Activated naive CD4-positive, alpha-beta T cell treated with anti-CD3 and anti-CD28 coated beads, Interleukin-2, amount 10 ng/mL, durations not matched to agents 7 days and 5 days (primary cell): ENCODE measurements at regions not wholly inside any gene's neighbourhood (a gene's known extent, or its start where the extent isn't known, plus 50 kb on each side); places are given as distances from the start of the nearest gene placed in this dataset.
A peak's percentile ranks its signal among the peaks of the same experiment; 100 is the strongest.
"Not testable (repeated sequence)": the region's sequence is repeated elsewhere in the genome, so short reads cannot be mapped to it uniquely, and the experiment has no call there.

Experiments
- CTCF ChIA-PET: fragments of 350-600 bp; sonication (Branson Sonifier 250); formaldehyde crosslinking; loops from one replicate; lab custom pipeline; 2021; ENCODE audit warnings: antibody characterized with exemption; lab: Charles Lee
- DNase-seq: peaks from one replicate; pipeline ENCODE4 v3.0.0-alpha.2; 2020
- H3K27ac Mint-ChIP-seq: one replicate; pipeline ENCODE4 v1.8.0; 2021; ENCODE audit warnings: mild to moderate bottlenecking, moderate library complexity, mixed read lengths
- H3K27me3 Mint-ChIP-seq: one replicate; pipeline ENCODE4 v1.8.0; 2021; ENCODE audit warnings: mild to moderate bottlenecking, mixed read lengths
- H3K36me3 Mint-ChIP-seq: one replicate; pipeline ENCODE4 v1.8.0; 2021; ENCODE audit warnings: mixed read lengths
- H3K4me1 Mint-ChIP-seq: one replicate; pipeline ENCODE4 v1.8.0; 2021; ENCODE audit warnings: mixed read lengths
- H3K4me3 Mint-ChIP-seq: one replicate; pipeline ENCODE4 v1.8.0; 2021; ENCODE audit warnings: mild to moderate bottlenecking, moderate library complexity, mixed read lengths
- H3K9me3 Mint-ChIP-seq: one replicate; pipeline ENCODE4 v1.8.0; 2021; ENCODE audit warnings: mixed read lengths

- Mint-ChIP-seq H3K9me3 (no peaks in the 10 kb centered on the region), H3K27me3 (no peaks in the 10 kb centered on the region), H3K27ac (no peak overlapping the region), H3K4me3 (no peak overlapping the region), H3K36me3 (no peaks in the 10 kb centered on the region), H3K4me1 (no peaks in the 10 kb centered on the region)
- no peak for DNase-seq
- CTCF ChIA-PET: interaction anchor here (1.4 kb wide), 1 partner anchor 9 kb away, joined by 4 read pairs; no protein-coding TSS in a partner anchor
Measured at GRCh38 chr1:219422811-219423598, 189.9 kb downstream of the ZC3H11B start.

- H3K27ac Mint-ChIP-seq: no peak overlapping the region
- CTCF ChIA-PET: no interaction called here
- no peaks in the 10 kb centered on the region for H3K36me3 Mint-ChIP-seq
- H3K9me3 Mint-ChIP-seq: no peaks in the 10 kb centered on the region
- no peak overlapping the region for H3K4me3 Mint-ChIP-seq
- H3K4me1 Mint-ChIP-seq: no peaks in the 10 kb centered on the region
- no peak for DNase-seq
- H3K27me3 Mint-ChIP-seq: no peaks in the 10 kb centered on the region
Measured at GRCh38 chr1:219420913-219421312, 192.0 kb downstream of the ZC3H11B start.

GRCh38 chr1:219419860-219420259, 193.0 kb downstream of the ZC3H11B start:
- no peak for DNase-seq
- Mint-ChIP-seq H3K27me3 (no peaks in the 10 kb centered on the region), H3K27ac (no peak overlapping the region), H3K4me3 (no peak overlapping the region), H3K9me3 (no peaks in the 10 kb centered on the region), H3K4me1 (no peaks in the 10 kb centered on the region), H3K36me3 (no peaks in the 10 kb centered on the region)
- CTCF ChIA-PET: no interaction called here

- Mint-ChIP-seq H3K4me1 (no peaks in the 10 kb centered on the region), H3K4me3 (no peak overlapping the region), H3K36me3 (no peaks in the 10 kb centered on the region), H3K27ac (no peak overlapping the region), H3K27me3 (no peaks in the 10 kb centered on the region), H3K9me3 (no peaks in the 10 kb centered on the region)
- CTCF ChIA-PET: no interaction called here
- no peak for DNase-seq
Measured at GRCh38 chr1:219419065-219419464, 193.8 kb downstream of the ZC3H11B start.

GRCh38 chr1:219417610-219418009, 195.3 kb downstream of the ZC3H11B start:
- Mint-ChIP-seq H3K9me3 (no peaks in the 10 kb centered on the region), H3K4me1 (no peaks in the 10 kb centered on the region), H3K27me3 (no peaks in the 10 kb centered on the region), H3K36me3 (no peaks in the 10 kb centered on the region), H3K27ac (no peak overlapping the region), H3K4me3 (no peak overlapping the region)
- CTCF ChIA-PET: interaction anchor here (0.6 kb wide), 1 partner anchor 15 kb away, joined by 4 read pairs; no protein-coding TSS in a partner anchor
- DNase-seq: no peak

GRCh38 chr1:219416598-219417238, 196.2 kb downstream of the ZC3H11B start:
- H3K4me3 Mint-ChIP-seq: no peak overlapping the region
- no peaks in the 10 kb centered on the region for H3K9me3 Mint-ChIP-seq
- H3K27me3 Mint-ChIP-seq: no peaks in the 10 kb centered on the region
- DNase-seq: peak; percentile 71
- CTCF ChIA-PET: interaction anchor here (0.7 kb wide), 1 partner anchor 328 kb away, joined by 3 read pairs; no protein-coding TSS in a partner anchor
- H3K36me3 Mint-ChIP-seq: no peaks in the 10 kb centered on the region
- H3K4me1 Mint-ChIP-seq: no peaks in the 10 kb centered on the region
- H3K27ac Mint-ChIP-seq: no peak overlapping the region

GRCh38 chr1:219415915-219416314, 197.0 kb downstream of the ZC3H11B start:
- H3K27me3 Mint-ChIP-seq: no peaks in the 10 kb centered on the region
- no peak overlapping the region for H3K4me3 Mint-ChIP-seq
- H3K36me3 Mint-ChIP-seq: no peaks in the 10 kb centered on the region
- no peak overlapping the region for H3K27ac Mint-ChIP-seq
- no peak for DNase-seq
- H3K4me1 Mint-ChIP-seq: no peaks in the 10 kb centered on the region
- CTCF ChIA-PET: no interaction called here
- no peaks in the 10 kb centered on the region for H3K9me3 Mint-ChIP-seq

GRCh38 chr1:219415433-219415832, 197.5 kb downstream of the ZC3H11B start:
- no peaks in the 10 kb centered on the region for H3K27me3 Mint-ChIP-seq
- CTCF ChIA-PET: no interaction called here
- no peaks in the 10 kb centered on the region for H3K4me1 Mint-ChIP-seq
- no peaks in the 10 kb centered on the region for H3K36me3 Mint-ChIP-seq
- H3K27ac Mint-ChIP-seq: no peak overlapping the region
- H3K4me3 Mint-ChIP-seq: no peak overlapping the region
- no peaks in the 10 kb centered on the region for H3K9me3 Mint-ChIP-seq
- DNase-seq: no peak

GRCh38 chr1:219414250-219414649, 198.7 kb downstream of the ZC3H11B start:
- Mint-ChIP-seq H3K27ac (no peak overlapping the region), H3K4me1 (no peaks in the 10 kb centered on the region), H3K36me3 (no peaks in the 10 kb centered on the region), H3K4me3 (no peak overlapping the region), H3K27me3 (no peaks in the 10 kb centered on the region), H3K9me3 (no peaks in the 10 kb centered on the region)
- CTCF ChIA-PET: interaction anchor here (1.0 kb wide), 1 partner anchor 9 kb away, joined by 4 read pairs; no protein-coding TSS in a partner anchor
- no peak for DNase-seq

GRCh38 chr1:219413536-219413935, 199.4 kb downstream of the ZC3H11B start:
- CTCF ChIA-PET: no interaction called here

GRCh38 chr1:219412772-219413171, 200.1 kb downstream of the ZC3H11B start:
- Mint-ChIP-seq H3K36me3 (no peaks in the 10 kb centered on the region), H3K9me3 (no peaks in the 10 kb centered on the region), H3K27me3 (no peaks in the 10 kb centered on the region), H3K4me1 (no peaks in the 10 kb centered on the region), H3K27ac (no peak overlapping the region), H3K4me3 (no peak overlapping the region)
- no peak for DNase-seq
- CTCF ChIA-PET: no interaction called here

More at GRCh38 chr1:219413536-219413935, 199.4 kb downstream of the ZC3H11B start:
- Mint-ChIP-seq H3K27ac (no peak overlapping the region), H3K36me3 (no peaks in the 10 kb centered on the region), H3K27me3 (no peaks in the 10 kb centered on the region), H3K9me3 (no peaks in the 10 kb centered on the region), H3K4me3 (no peak overlapping the region), H3K4me1 (no peaks in the 10 kb centered on the region)
- DNase-seq: no peak

- H3K4me3 Mint-ChIP-seq, H3K4me1 Mint-ChIP-seq, H3K27ac Mint-ChIP-seq, H3K36me3 Mint-ChIP-seq, H3K9me3 Mint-ChIP-seq, CTCF ChIA-PET, DNase-seq, H3K27me3 Mint-ChIP-seq: not testable (repeated sequence)
Measured at GRCh38 chr1:219410721-219411120, 202.2 kb downstream of the ZC3H11B start.

GRCh38 chr1:219405531-219406331, 207.2 kb downstream of the ZC3H11B start:
- no peak overlapping the region for H3K27ac Mint-ChIP-seq
- H3K27me3 Mint-ChIP-seq: no peaks in the 10 kb centered on the region
- CTCF ChIA-PET: no interaction called here
- H3K36me3 Mint-ChIP-seq: no peaks in the 10 kb centered on the region
- no peaks in the 10 kb centered on the region for H3K4me1 Mint-ChIP-seq
- no peak overlapping the region for H3K4me3 Mint-ChIP-seq
- no peaks in the 10 kb centered on the region for H3K9me3 Mint-ChIP-seq
- DNase-seq: no peak

- H3K4me3 Mint-ChIP-seq: no peak overlapping the region
- H3K36me3 Mint-ChIP-seq: no peaks in the 10 kb centered on the region
- H3K9me3 Mint-ChIP-seq: no peaks in the 10 kb centered on the region
- H3K27me3 Mint-ChIP-seq: no peaks in the 10 kb centered on the region
- CTCF ChIA-PET: no interaction called here
- no peak overlapping the region for H3K27ac Mint-ChIP-seq
- no peak for DNase-seq
- no peaks in the 10 kb centered on the region for H3K4me1 Mint-ChIP-seq
Measured at GRCh38 chr1:219404629-219405028, 208.3 kb downstream of the ZC3H11B start.
